Transverse colon (tissue), 4 donors: ENCODE measurements at regions not wholly inside any gene's neighbourhood (a gene's known extent, or its start where the extent isn't known, plus 50 kb on each side); places are given as distances from the start of the nearest gene placed in this dataset.
A peak's percentile ranks its signal among the peaks of the same experiment; 100 is the strongest.

Experiments used
- CTCF ChIP-seq, 5 experiments: fragments of 200-600 bp in 3 of 5; fragments of 450-650 bp in 2 of 5; sonication (generic) in 3 of 5; IDR thresholded peaks; 1 replicate in 2 of 5; 2 replicates in 3 of 5; pipeline ENCODE4 v1.5.1; 2016 to 2017; ENCODE audit warnings: antibody characterized with exemption in 5 of 5, inconsistent platforms in 3 of 5, mild to moderate bottlenecking in 2 of 5, moderate library complexity in 1 of 5
- POLR2A ChIP-seq: fragments of 450-650 bp; IDR thresholded peaks from one replicate; pipeline ENCODE4 v1.6.1; 2016; ENCODE audit warnings: antibody characterized with exemption, mild to moderate bottlenecking, moderate library complexity
- POLR2AphosphoS5 ChIP-seq, 3 donors: sonication (generic); formaldehyde crosslinking; IDR thresholded peaks; one replicate each; pipeline ENCODE4 v1.6.1; 2016; ENCODE audit warnings: antibody characterized with exemption in 3 of 3

GRCh38 chr14:51328772-51329353 lies 88.8 kb downstream of the TMX1 start:
- TF ChIP-seq CTCF (IDR thresholded peaks at IDR 0.05), result no peak
- peak; percentile 13 to 64 (median 49) for TF ChIP-seq POLR2AphosphoS5 (IDR thresholded peaks at IDR 0.05)
- TF ChIP-seq POLR2A, result no peak
